Esophagus squamous epithelium (tissue), 5 donors: ENCODE measurements at regions not wholly inside any gene's neighbourhood (a gene's known extent, or its start where the extent isn't known, plus 50 kb on each side); places are given as distances from the start of the nearest gene placed in this dataset.

Experiments used
- DNase-seq: peaks from one replicate; lab custom pipeline; 2025; lab: John Stamatoyannopoulos, UW
- H3K27ac ChIP-seq, 4 donors: fragments of 200-600 bp; sonication (generic); one replicate each; pipeline ENCODE4 v1.5.1; 2016 to 2019; ENCODE audit warnings: mild to moderate bottlenecking in 1 of 4
- H3K27me3 ChIP-seq, 4 donors: fragments of 200-600 bp; sonication (generic); 1 replicate in 3 of 4; 2 replicates in 1 of 4; pipeline versions ENCODE4 v1.5.1 to v1.6.0; 2017 to 2021; ENCODE audit warnings: antibody characterized with exemption in 1 of 4
- H3K36me3 ChIP-seq, 3 donors: fragments of 200-600 bp; sonication (generic); one replicate each; pipeline ENCODE4 v1.5.1; 2016 to 2019
- H3K4me1 ChIP-seq, 3 donors: fragments of 200-600 bp; sonication (generic); one replicate each; pipeline ENCODE4 v1.5.1; 2017 to 2019
- H3K4me3 ChIP-seq, 4 donors: fragments of 200-600 bp; sonication (generic); 1 replicate in 3 of 4; 2 replicates in 1 of 4; pipeline ENCODE4 v1.5.1; 2016 to 2019; ENCODE audit warnings: mild to moderate bottlenecking in 2 of 4, moderate library complexity in 1 of 4
- H3K9me3 ChIP-seq, 3 donors: fragments of 200-600 bp; sonication (generic); one replicate each; pipeline ENCODE4 v1.5.1; 2016 to 2019
- CTCF ChIP-seq, 6 experiments: fragments of 450-650 bp in 4 of 6; fragments of 200-600 bp in 2 of 6; sonication (generic) in 2 of 6; IDR thresholded peaks; one replicate each; pipeline ENCODE4 v1.5.1; 2016 to 2019; ENCODE audit warnings: antibody characterized with exemption in 6 of 6, mild to moderate bottlenecking in 4 of 6, moderate library complexity in 4 of 6
- POLR2A ChIP-seq, 4 donors: fragments of 450-650 bp; IDR thresholded peaks; one replicate each; pipeline ENCODE4 v1.6.1; 2017; ENCODE audit warnings: antibody characterized with exemption in 4 of 4, mild to moderate bottlenecking in 4 of 4, moderate library complexity in 3 of 4
- WGBS, 2 donors: methylation state at CpG; one replicate each; pipeline ENCODE4 v1.1.5; 2018; 5-methylcytosine and 5-hydroxymethylcytosine counted together
- intact Hi-C: fragments of 100-400 bp; cut with DNase I; formaldehyde crosslinking; loops from one replicate; pipeline ENCODE4 v1.15.0; 2022
- donor health status: DM: yes; HTN: yes; CAD: no.

GRCh38 chr10:131391936-131392335 is 80.4 kb upstream of the TCERG1L start:
- H3K27me3 ChIP-seq = peaks cover 0 to 39% (median 0%) of the 10 kb centered on the region in 4 donors
- H3K36me3 ChIP-seq = no peaks in the 10 kb centered on the region
- intact Hi-C loops = no loop called here
- H3K9me3 ChIP-seq = no peaks in the 10 kb centered on the region
- 76 to 83% methylated on average over 4 to 5 of the region's 5 CpGs for WGBS, 2 donors
- no peak for TF ChIP-seq CTCF (IDR thresholded peaks at IDR 0.05)
- TF ChIP-seq POLR2A (IDR thresholded peaks at IDR 0.05) = no peak
- H3K27ac ChIP-seq = no peak overlapping the region
- H3K4me3 ChIP-seq = no peak overlapping the region
- DNase-seq = no peak
- peaks cover 0 to 10% (median 0%) of the 10 kb centered on the region in 3 donors for H3K4me1 ChIP-seq

GRCh38 chr10:131396121-131397050 is 84.9 kb upstream of the TCERG1L start:
- Histone ChIP-seq H3K36me3 (no peaks in the 10 kb centered on the region), H3K27ac (no peak overlapping the region)
- intact Hi-C loops = no loop called here

GRCh38 chr10:131398166-131398565 is 86.6 kb upstream of the TCERG1L start:
- intact Hi-C loops = no loop called here
- WGBS, 2 donors = 59% methylated on average over 5 of the region's 5 CpGs; no CpG with 5 or more reads in 1 of the 2 donors
- H3K27ac ChIP-seq = no peak overlapping the region
- H3K27me3 ChIP-seq = peaks cover 0 to 54% (median 0%) of the 10 kb centered on the region in 4 donors
- H3K4me1 ChIP-seq = peaks cover 0 to 12% (median 0%) of the 10 kb centered on the region in 3 donors
- TF ChIP-seq CTCF (IDR thresholded peaks at IDR 0.05) (no peak), POLR2A (IDR thresholded peaks at IDR 0.05) (no peak)
- no peak overlapping the region for H3K4me3 ChIP-seq
- no peaks in the 10 kb centered on the region for H3K36me3 ChIP-seq
- DNase-seq = no peak
- H3K9me3 ChIP-seq = no peaks in the 10 kb centered on the region

More at GRCh38 chr10:131396121-131397050, 84.9 kb upstream of the TCERG1L start:
- TF ChIP-seq CTCF (IDR thresholded peaks at IDR 0.05) (peak in 1 of 6 experiments; percentile 8), POLR2A (IDR thresholded peaks at IDR 0.05) (no peak)
- H3K9me3 ChIP-seq = no peaks in the 10 kb centered on the region
- peaks cover 0 to 42% (median 0%) of the 10 kb centered on the region in 4 donors for H3K27me3 ChIP-seq
- H3K4me3 ChIP-seq = no peak overlapping the region
- 36 to 42% methylated on average over 19 to 20 of the region's 20 CpGs for WGBS, 2 donors
- DNase-seq = no peak
- peaks cover 0 to 12% (median 0%) of the 10 kb centered on the region in 3 donors for H3K4me1 ChIP-seq

- no peak overlapping the region for H3K27ac ChIP-seq
- peaks cover 0 to 65% (median 0%) of the 10 kb centered on the region in 4 donors for H3K27me3 ChIP-seq
- intact Hi-C loops = no loop called here
- H3K9me3 ChIP-seq = no peaks in the 10 kb centered on the region
- peaks cover 0 to 12% (median 0%) of the 10 kb centered on the region in 3 donors for H3K4me1 ChIP-seq
- WGBS, 2 donors = 57 to 79% methylated on average over 3 to 5 of the region's 7 CpGs
- H3K36me3 ChIP-seq = no peaks in the 10 kb centered on the region
- DNase-seq = no peak
- TF ChIP-seq CTCF (IDR thresholded peaks at IDR 0.05) (no peak), POLR2A (IDR thresholded peaks at IDR 0.05) (no peak)
- no peak overlapping the region for H3K4me3 ChIP-seq
Observed at GRCh38 chr10:131399981-131400380, 88.5 kb upstream of the TCERG1L start.

GRCh38 chr10:131400513-131400912 is 89.0 kb upstream of the TCERG1L start:
- intact Hi-C loops = no loop called here
- TF ChIP-seq CTCF (IDR thresholded peaks at IDR 0.05) (no peak), POLR2A (IDR thresholded peaks at IDR 0.05) (no peak)
- 100% methylated on average over 4 of the region's 5 CpGs; no CpG with 5 or more reads in 1 of the 2 donors for WGBS, 2 donors

More at GRCh38 chr10:131400513-131400912, 89.0 kb upstream of the TCERG1L start:
- peaks cover 0 to 71% (median 0%) of the 10 kb centered on the region in 4 donors for H3K27me3 ChIP-seq
- no peak overlapping the region for H3K4me3 ChIP-seq
- H3K36me3 ChIP-seq = no peaks in the 10 kb centered on the region
- DNase-seq = no peak
- no peaks in the 10 kb centered on the region for H3K9me3 ChIP-seq
- peaks cover 0 to 12% (median 0%) of the 10 kb centered on the region in 3 donors for H3K4me1 ChIP-seq
- no peak overlapping the region for H3K27ac ChIP-seq
